ENCODE measurements at regions not wholly inside any gene's neighbourhood (a gene's known extent, or its start where the extent isn't known, plus 50 kb on each side); places are given as distances from the start of the nearest gene placed in this dataset.
"Not testable (repeated sequence)": the region's sequence is repeated elsewhere in the genome, so short reads cannot be mapped to it uniquely, and the experiment has no call there.

GRCh38 chr10:2548071-2548470, 519.3 kb upstream of the PFKP start:
- Histone ChIP-seq H3K4me3 (no peak overlapping the region), H3K9me3 (no peaks in the 10 kb centered on the region), H3K4me1 (no peaks in the 10 kb centered on the region), H3K27ac (no peak overlapping the region), H3K27me3 (replicated peaks in 1 of 7) (peaks cover 0 to 10% (median 0%) of the 10 kb centered on the region in 7 donors), H3K36me3 (no peaks in the 10 kb centered on the region)
- DNase-seq, result no peak
- TF ChIP-seq POLR2AphosphoS5 (IDR thresholded peaks at IDR 0.05), result no peak
- TF ChIP-seq POLR2A (IDR thresholded peaks at IDR 0.05), result no peak
- no peak for TF ChIP-seq CTCF (IDR thresholded peaks at IDR 0.05 in 8 of 11, conservative IDR thresholded peaks at IDR 0.05 in 3 of 11)
- intact Hi-C loops (cut with DNase I; ENCODE audit: low total_unique reads), result no loop called here

- Histone ChIP-seq H3K27me3 (replicated peaks in 1 of 7) (peaks cover 0 to 10% (median 0%) of the 10 kb centered on the region in 7 donors), H3K4me3 (no peak overlapping the region), H3K36me3 (no peaks in the 10 kb centered on the region), H3K27ac (no peak overlapping the region), H3K9me3 (no peaks in the 10 kb centered on the region), H3K4me1 (no peaks in the 10 kb centered on the region)
- intact Hi-C loops (cut with DNase I; ENCODE audit: low total_unique reads), result no loop called here
- TF ChIP-seq CTCF (IDR thresholded peaks at IDR 0.05 in 8 of 11, conservative IDR thresholded peaks at IDR 0.05 in 3 of 11) (no peak), POLR2A (IDR thresholded peaks at IDR 0.05) (no peak), POLR2AphosphoS5 (IDR thresholded peaks at IDR 0.05) (no peak)
- no peak for DNase-seq
- 63 to 80% (median 65%) methylated on average over 4 of the region's 4 CpGs for WGBS, 5 donors
Measured at GRCh38 chr10:2547606-2548005, 519.7 kb upstream of the PFKP start.

- H3K36me3 ChIP-seq; H3K9me3 ChIP-seq; H3K27ac ChIP-seq; intact Hi-C loops (cut with DNase I; ENCODE audit: low total_unique reads); DNase-seq; H3K4me1 ChIP-seq; H3K4me3 ChIP-seq: not testable (repeated sequence)
- H3K27me3 ChIP-seq (replicated peaks in 1 of 7), result peaks cover 0 to 10% (median 0%) of the 10 kb centered on the region in 7 donors
- WGBS, 5 donors, result 77 to 95% (median 88%) methylated on average over 3 of the region's 3 CpGs
Measured at GRCh38 chr10:2546894-2547293, 520.5 kb upstream of the PFKP start.

GRCh38 chr10:2543974-2544373, 523.4 kb upstream of the PFKP start:
- no peaks in the 10 kb centered on the region for H3K36me3 ChIP-seq
- DNase-seq, result no peak
- no peaks in the 10 kb centered on the region for H3K9me3 ChIP-seq
- H3K27me3 ChIP-seq (replicated peaks in 1 of 7), result peaks cover 0 to 10% (median 0%) of the 10 kb centered on the region in 7 donors
- intact Hi-C loops (cut with DNase I; ENCODE audit: low total_unique reads), result no loop called here
- TF ChIP-seq POLR2A (IDR thresholded peaks at IDR 0.05) (no peak), CTCF (IDR thresholded peaks at IDR 0.05 in 8 of 11, conservative IDR thresholded peaks at IDR 0.05 in 3 of 11) (no peak), POLR2AphosphoS5 (IDR thresholded peaks at IDR 0.05) (no peak)
- 77 to 91% (median 82%) methylated on average over 3 of the region's 3 CpGs for WGBS, 5 donors
- H3K27ac ChIP-seq, result no peak overlapping the region
- no peak overlapping the region for H3K4me3 ChIP-seq
- H3K4me1 ChIP-seq, result no peaks in the 10 kb centered on the region

Data from spleen (tissue), 11 donors.